NB4 (cell line): ENCODE measurements at regions not wholly inside any gene's neighbourhood (a gene's known extent, or its start where the extent isn't known, plus 50 kb on each side); places are given as distances from the start of the nearest gene placed in this dataset.

ENCODE experiments used
- MYC ChIP-seq: IDR thresholded peaks from 2 replicates; pipeline ENCODE4 v1.6.1; 2011; ENCODE audit warnings: low read depth, low read length
- POLR2A ChIP-seq: IDR thresholded peaks from 2 replicates; pipeline ENCODE4 v1.6.1; 2011; ENCODE audit warnings: mild to moderate bottlenecking; ENCODE audit not compliant: insufficient read length; ENCODE audit errors: extremely low read depth
- TF ChIP-seq, protein P1 (sequence below): IDR thresholded peaks from one replicate; pipeline ENCODE4 v1.5.1; 2012; ENCODE audit warnings: low read depth, low read length
- TF ChIP-seq, protein P2 (sequence below): IDR thresholded peaks from 2 replicates; pipeline ENCODE4 v1.6.1; 2011; ENCODE audit warnings: low read depth, low read length

DNA sequence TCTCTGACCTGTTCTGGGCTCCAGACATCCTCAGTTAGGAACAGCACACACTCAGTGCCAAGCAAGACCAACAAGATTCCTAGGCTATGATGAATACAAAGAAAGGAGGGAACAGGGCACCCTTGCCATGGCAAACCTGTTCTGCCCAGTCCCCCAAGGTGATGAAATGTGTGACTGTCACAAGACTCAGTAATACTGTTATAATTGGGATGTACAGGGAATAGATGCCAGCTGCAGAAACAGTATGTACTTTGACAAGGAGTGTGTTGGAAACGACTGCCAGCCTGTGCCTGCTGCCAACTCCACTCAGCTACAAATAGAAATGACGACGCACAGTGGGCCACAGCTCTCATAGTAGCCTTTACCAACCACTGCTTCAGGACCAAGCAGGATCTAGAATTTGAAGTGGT is 453.0 kb downstream of the EFNA5 start:
- TF ChIP-seq, protein P1, sequence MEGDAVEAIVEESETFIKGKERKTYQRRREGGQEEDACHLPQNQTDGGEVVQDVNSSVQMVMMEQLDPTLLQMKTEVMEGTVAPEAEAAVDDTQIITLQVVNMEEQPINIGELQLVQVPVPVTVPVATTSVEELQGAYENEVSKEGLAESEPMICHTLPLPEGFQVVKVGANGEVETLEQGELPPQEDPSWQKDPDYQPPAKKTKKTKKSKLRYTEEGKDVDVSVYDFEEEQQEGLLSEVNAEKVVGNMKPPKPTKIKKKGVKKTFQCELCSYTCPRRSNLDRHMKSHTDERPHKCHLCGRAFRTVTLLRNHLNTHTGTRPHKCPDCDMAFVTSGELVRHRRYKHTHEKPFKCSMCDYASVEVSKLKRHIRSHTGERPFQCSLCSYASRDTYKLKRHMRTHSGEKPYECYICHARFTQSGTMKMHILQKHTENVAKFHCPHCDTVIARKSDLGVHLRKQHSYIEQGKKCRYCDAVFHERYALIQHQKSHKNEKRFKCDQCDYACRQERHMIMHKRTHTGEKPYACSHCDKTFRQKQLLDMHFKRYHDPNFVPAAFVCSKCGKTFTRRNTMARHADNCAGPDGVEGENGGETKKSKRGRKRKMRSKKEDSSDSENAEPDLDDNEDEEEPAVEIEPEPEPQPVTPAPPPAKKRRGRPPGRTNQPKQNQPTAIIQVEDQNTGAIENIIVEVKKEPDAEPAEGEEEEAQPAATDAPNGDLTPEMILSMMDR, result no peak
- TF ChIP-seq POLR2A, result no peak
- TF ChIP-seq, protein P2, sequence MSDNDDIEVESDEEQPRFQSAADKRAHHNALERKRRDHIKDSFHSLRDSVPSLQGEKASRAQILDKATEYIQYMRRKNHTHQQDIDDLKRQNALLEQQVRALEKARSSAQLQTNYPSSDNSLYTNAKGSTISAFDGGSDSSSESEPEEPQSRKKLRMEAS, result no peak
- TF ChIP-seq MYC, result no peak
